Activated CD4-positive, alpha-beta memory T cell treated with anti-CD3 and anti-CD28 coated beads for 36 hours (primary cell): ENCODE measurements at regions not wholly inside any gene's neighbourhood (a gene's known extent, or its start where the extent isn't known, plus 50 kb on each side); places are given as distances from the start of the nearest gene placed in this dataset.

Experiments
- CTCF ChIA-PET: fragments of 350-600 bp; sonication (Branson Sonifier 250); formaldehyde crosslinking; loops from one replicate; lab custom pipeline; 2021; ENCODE audit warnings: antibody characterized with exemption, inconsistent platforms; lab: Charles Lee
- POLR2A ChIA-PET: fragments of 350-600 bp; sonication (Branson Sonifier 250); formaldehyde crosslinking; loops from one replicate; lab custom pipeline; 2021; ENCODE audit warnings: antibody characterized with exemption; lab: Charles Lee
- DNase-seq: peaks from one replicate; pipeline ENCODE4 v3.0.0-alpha.2; 2020
- H3K27ac Mint-ChIP-seq: one replicate; pipeline ENCODE4 v1.8.0; 2021; ENCODE audit warnings: mixed read lengths
- H3K27me3 Mint-ChIP-seq: one replicate; pipeline ENCODE4 v1.8.0; 2021; ENCODE audit warnings: mixed read lengths
- H3K36me3 Mint-ChIP-seq: one replicate; pipeline ENCODE4 v1.8.0; 2021; ENCODE audit warnings: mixed read lengths
- H3K4me1 Mint-ChIP-seq: one replicate; pipeline ENCODE4 v1.8.0; 2021; ENCODE audit warnings: low read depth, mixed read lengths
- H3K4me3 Mint-ChIP-seq: one replicate; pipeline ENCODE4 v1.8.0; 2021; ENCODE audit warnings: mild to moderate bottlenecking, mixed read lengths
- H3K9me3 Mint-ChIP-seq: one replicate; pipeline ENCODE4 v1.8.0; 2021; ENCODE audit warnings: mixed read lengths
- intact Hi-C: fragments of 100-400 bp; cut with micrococcal nuclease; formaldehyde crosslinking; loops from one replicate; pipeline ENCODE4 v1.15.1; 2023

- POLR2A ChIA-PET = no interaction called here
- intact Hi-C loops = no loop called here
Observed at GRCh38 chr6:131367206-131367873, 205.7 kb upstream of the ARG1 start.

DNA sequence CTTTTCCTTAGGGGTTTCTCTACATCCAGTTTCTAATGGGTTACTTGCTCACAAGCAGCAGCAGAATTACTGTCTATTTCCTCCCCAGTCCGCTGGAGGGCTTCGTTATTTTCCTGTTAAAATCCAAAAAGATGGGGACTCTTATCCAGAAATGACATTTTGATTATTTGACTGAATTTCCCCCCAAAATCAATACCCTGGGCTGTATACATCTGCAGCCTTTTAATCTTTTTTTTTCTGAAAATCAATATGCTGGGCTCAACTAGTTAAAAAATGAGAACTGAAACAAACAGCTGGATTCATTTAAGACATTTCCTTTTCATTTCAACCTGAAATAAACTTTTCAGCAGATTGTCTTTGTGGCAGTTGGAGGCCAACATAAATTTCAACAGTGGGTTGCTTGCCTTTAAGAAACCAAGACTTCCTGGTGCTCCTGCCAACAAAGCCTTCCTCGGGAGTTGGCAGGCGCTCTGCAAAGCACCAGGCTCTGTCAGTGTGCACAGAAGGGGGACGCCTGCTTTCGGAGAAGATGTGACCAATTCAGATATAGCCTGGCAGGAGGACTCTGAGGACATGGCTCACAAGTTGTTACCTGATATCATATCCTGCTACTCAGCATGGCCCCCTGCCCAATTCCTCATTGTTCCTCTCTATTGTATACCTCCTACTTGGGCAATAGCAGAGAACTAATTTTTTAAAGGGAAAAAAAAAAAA lies 204.7 kb upstream of the ARG1 start:
- Mint-ChIP-seq H3K9me3 (no peaks in the 10 kb centered on the region), H3K36me3 (no peaks in the 10 kb centered on the region), H3K27ac (no peak overlapping the region), H3K27me3 (no peaks in the 10 kb centered on the region), H3K4me3 (no peak overlapping the region), H3K4me1 (peaks cover 2% of the 10 kb centered on the region)
- intact Hi-C loops = no loop called here
- ChIA-PET POLR2A (no interaction called here), CTCF (interaction anchor here (0.9 kb wide), 1 partner anchor 483 kb away, joined by 4 read pairs; no protein-coding TSS in a partner anchor)
- no peak for DNase-seq

More at GRCh38 chr6:131367206-131367873, 205.7 kb upstream of the ARG1 start:
- CTCF ChIA-PET = no interaction called here
- Mint-ChIP-seq H3K9me3 (no peaks in the 10 kb centered on the region), H3K4me3 (no peak overlapping the region), H3K4me1 (peaks cover 2% of the 10 kb centered on the region), H3K27me3 (no peaks in the 10 kb centered on the region), H3K27ac (no peak overlapping the region), H3K36me3 (no peaks in the 10 kb centered on the region)
- no peak for DNase-seq

- ChIA-PET POLR2A (no interaction called here), CTCF (no interaction called here)
- intact Hi-C loops = no loop called here
- Mint-ChIP-seq H3K27me3 (no peaks in the 10 kb centered on the region), H3K36me3 (no peaks in the 10 kb centered on the region), H3K4me3 (no peak overlapping the region), H3K4me1 (no peaks in the 10 kb centered on the region), H3K9me3 (no peaks in the 10 kb centered on the region), H3K27ac (no peak overlapping the region)
- no peak for DNase-seq
Observed at GRCh38 chr6:131372535-131372934, 200.5 kb upstream of the ARG1 start.

DNA sequence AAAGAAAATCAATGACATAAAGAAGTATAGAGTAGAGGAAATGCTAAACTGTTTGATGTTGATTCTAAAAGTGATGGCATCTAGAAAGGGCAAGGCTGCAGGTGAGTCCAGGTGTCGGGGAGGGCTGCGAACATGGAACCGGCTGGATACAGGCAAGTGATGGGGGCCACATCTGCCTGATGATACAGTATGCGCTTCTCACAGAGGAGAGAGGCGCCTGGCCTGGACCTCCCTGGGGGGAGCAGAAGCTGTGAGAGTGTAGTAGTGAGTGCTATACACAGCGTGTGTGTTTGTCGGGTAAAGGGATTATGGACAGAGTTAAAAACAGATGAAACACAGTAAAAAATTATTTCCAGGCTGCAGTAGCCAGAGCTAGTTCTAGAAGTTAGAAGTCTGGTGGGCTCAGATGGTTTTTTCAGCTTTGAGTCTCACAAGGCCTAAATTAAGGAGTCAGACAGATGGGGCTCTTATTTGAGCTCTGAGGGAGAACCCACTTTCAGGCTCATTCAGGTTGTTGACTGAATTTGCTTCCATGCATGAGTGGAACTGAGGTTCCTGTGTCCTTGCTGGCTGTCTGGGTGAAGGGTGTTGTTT lies 195.8 kb upstream of the ARG1 start:
- CTCF ChIA-PET = no interaction called here
- Mint-ChIP-seq H3K27ac (no peak overlapping the region), H3K27me3 (no peaks in the 10 kb centered on the region), H3K9me3 (no peaks in the 10 kb centered on the region), H3K4me3 (no peak overlapping the region), H3K36me3 (no peaks in the 10 kb centered on the region), H3K4me1 (no peaks in the 10 kb centered on the region)
- no peak for DNase-seq
- POLR2A ChIA-PET = no interaction called here
- intact Hi-C loops = no loop called here

- no peaks in the 10 kb centered on the region for H3K4me1 Mint-ChIP-seq
- DNase-seq = no peak
- ChIA-PET CTCF (interaction anchor here (0.8 kb wide), 1 partner anchor 9 kb away, joined by 3 read pairs; no protein-coding TSS in a partner anchor), POLR2A (no interaction called here)
- intact Hi-C loops = no loop called here
- no peaks in the 10 kb centered on the region for H3K27me3 Mint-ChIP-seq
- no peaks in the 10 kb centered on the region for H3K36me3 Mint-ChIP-seq
- H3K4me3 Mint-ChIP-seq = no peak overlapping the region
- H3K27ac Mint-ChIP-seq = no peak overlapping the region
- H3K9me3 Mint-ChIP-seq = no peaks in the 10 kb centered on the region
Observed at GRCh38 chr6:131378874-131379273, 194.2 kb upstream of the ARG1 start.

DNA sequence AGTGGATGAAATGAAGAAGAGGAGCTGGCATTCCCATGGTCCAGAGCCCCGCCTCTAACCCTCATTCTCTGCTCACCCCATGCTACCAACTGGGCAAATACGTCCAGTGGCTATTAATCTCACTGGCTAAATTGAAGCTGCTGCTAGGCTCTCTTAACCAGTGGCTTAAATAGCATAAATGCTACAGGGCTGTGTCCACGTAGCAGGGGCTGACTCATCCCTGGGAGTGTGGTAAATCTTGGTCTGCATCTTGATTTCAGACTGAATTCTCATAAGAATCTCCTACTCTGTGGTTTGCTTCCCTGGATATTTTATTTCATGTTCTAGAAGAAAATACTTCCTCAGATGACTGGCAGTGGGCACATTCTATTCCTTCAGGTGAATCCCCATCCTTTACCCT lies 193.1 kb upstream of the ARG1 start:
- no peak overlapping the region for H3K27ac Mint-ChIP-seq
- H3K9me3 Mint-ChIP-seq = no peaks in the 10 kb centered on the region
- H3K36me3 Mint-ChIP-seq = no peaks in the 10 kb centered on the region
- no peaks in the 10 kb centered on the region for H3K27me3 Mint-ChIP-seq
- H3K4me3 Mint-ChIP-seq = no peak overlapping the region
- ChIA-PET POLR2A (no interaction called here), CTCF (no interaction called here)
- intact Hi-C loops = no loop called here
- DNase-seq = no peak
- no peaks in the 10 kb centered on the region for H3K4me1 Mint-ChIP-seq

GRCh38 chr6:131381052-131381708 lies 191.8 kb upstream of the ARG1 start:
- H3K27ac Mint-ChIP-seq = no peak overlapping the region
- H3K4me1 Mint-ChIP-seq = no peaks in the 10 kb centered on the region
- POLR2A ChIA-PET = no interaction called here
- H3K9me3 Mint-ChIP-seq = no peaks in the 10 kb centered on the region
- CTCF ChIA-PET = no interaction called here
- intact Hi-C loops = no loop called here
- no peak overlapping the region for H3K4me3 Mint-ChIP-seq
- no peak for DNase-seq
- no peaks in the 10 kb centered on the region for H3K27me3 Mint-ChIP-seq
- H3K36me3 Mint-ChIP-seq = no peaks in the 10 kb centered on the region

DNA sequence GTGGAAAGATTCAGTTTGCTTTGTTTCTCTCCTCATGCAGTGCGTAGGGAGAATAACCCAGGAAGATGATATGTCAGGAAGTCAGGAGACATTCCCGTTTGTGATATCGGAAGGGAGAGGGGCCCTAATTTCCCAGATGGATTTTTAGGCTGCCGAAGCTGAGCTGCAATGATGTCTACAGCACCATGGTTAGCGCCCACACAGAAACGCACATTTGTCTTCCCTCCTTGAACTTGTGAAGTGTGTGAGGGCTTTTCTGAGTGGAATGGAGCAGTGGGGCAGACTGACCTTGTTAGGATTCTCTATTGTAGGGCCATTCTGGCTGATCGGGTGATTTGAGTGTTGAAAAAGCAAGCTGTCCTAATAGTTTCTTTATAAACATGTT lies 191.3 kb upstream of the ARG1 start:
- Mint-ChIP-seq H3K4me3 (no peak overlapping the region), H3K9me3 (no peaks in the 10 kb centered on the region), H3K36me3 (no peaks in the 10 kb centered on the region), H3K4me1 (no peaks in the 10 kb centered on the region), H3K27ac (no peak overlapping the region), H3K27me3 (no peaks in the 10 kb centered on the region)
- ChIA-PET CTCF (no interaction called here), POLR2A (no interaction called here)
- intact Hi-C loops = no loop called here
- no peak for DNase-seq

GRCh38 chr6:131382631-131383030 lies 190.4 kb upstream of the ARG1 start:
- Mint-ChIP-seq H3K36me3 (no peaks in the 10 kb centered on the region), H3K27ac (no peak overlapping the region), H3K4me3 (no peak overlapping the region), H3K27me3 (no peaks in the 10 kb centered on the region), H3K9me3 (no peaks in the 10 kb centered on the region), H3K4me1 (no peaks in the 10 kb centered on the region)
- POLR2A ChIA-PET = no interaction called here
- DNase-seq = no peak
- intact Hi-C loops = no loop called here
- CTCF ChIA-PET = interaction anchor here (1.2 kb wide), 1 partner anchor 183 kb away, joined by 3 read pairs; no protein-coding TSS in a partner anchor

DNA sequence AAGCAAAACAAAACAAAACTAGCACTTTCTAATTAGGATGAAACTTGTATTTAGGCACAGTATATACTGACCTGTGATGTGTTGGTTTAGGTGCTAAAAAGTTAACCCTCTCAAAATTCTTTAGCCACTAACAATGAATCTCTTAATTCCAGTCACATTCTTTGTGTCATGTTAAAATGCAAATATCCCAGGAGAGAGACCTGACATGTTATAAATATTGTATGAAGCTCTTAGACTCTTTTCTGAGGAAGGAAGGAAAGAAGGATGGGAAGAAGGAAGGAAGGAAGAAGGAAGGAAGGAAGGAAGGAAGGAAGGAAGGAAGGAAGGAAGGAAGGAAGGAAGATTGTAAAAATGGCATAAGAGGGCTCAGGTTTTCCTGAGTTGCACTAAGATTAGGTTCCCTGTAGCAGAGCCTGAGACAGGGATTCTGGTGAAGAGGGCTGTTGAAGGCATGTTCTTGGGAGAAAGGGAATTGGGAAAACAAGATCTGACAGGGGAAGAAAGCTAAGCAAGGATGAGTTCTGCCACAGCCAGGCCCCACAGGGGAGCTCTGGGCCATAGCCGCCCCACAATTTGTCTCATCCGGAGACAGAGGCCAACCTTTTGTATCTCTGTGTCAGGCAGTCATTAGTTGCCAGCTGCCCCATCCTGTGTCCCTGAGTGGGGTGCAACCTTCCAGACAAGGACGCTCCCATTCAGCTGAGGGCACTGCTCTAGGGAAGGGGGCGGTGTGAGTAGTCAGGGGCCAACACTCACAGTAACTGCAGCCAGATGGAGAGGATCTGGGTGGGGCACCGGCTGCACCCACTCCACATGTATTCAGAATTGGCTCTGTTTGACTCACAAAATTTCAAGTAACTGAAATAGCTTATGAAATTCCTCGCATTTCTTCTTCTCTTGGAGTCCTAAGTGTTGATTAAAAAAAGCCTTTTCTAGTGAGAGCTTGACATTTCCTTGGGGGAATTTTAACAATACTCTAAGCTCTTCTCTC lies 189.3 kb upstream of the ARG1 start:
- DNase-seq = no peak
- Mint-ChIP-seq H3K9me3 (no peaks in the 10 kb centered on the region), H3K27me3 (no peaks in the 10 kb centered on the region), H3K4me1 (no peaks in the 10 kb centered on the region), H3K36me3 (no peaks in the 10 kb centered on the region), H3K4me3 (no peak overlapping the region), H3K27ac (no peak overlapping the region)
- ChIA-PET POLR2A (no interaction called here), CTCF (interaction anchor here (1.2 kb wide), 1 partner anchor 184 kb away, joined by 3 read pairs; no protein-coding TSS in a partner anchor)
- intact Hi-C loops = no loop called here

DNA sequence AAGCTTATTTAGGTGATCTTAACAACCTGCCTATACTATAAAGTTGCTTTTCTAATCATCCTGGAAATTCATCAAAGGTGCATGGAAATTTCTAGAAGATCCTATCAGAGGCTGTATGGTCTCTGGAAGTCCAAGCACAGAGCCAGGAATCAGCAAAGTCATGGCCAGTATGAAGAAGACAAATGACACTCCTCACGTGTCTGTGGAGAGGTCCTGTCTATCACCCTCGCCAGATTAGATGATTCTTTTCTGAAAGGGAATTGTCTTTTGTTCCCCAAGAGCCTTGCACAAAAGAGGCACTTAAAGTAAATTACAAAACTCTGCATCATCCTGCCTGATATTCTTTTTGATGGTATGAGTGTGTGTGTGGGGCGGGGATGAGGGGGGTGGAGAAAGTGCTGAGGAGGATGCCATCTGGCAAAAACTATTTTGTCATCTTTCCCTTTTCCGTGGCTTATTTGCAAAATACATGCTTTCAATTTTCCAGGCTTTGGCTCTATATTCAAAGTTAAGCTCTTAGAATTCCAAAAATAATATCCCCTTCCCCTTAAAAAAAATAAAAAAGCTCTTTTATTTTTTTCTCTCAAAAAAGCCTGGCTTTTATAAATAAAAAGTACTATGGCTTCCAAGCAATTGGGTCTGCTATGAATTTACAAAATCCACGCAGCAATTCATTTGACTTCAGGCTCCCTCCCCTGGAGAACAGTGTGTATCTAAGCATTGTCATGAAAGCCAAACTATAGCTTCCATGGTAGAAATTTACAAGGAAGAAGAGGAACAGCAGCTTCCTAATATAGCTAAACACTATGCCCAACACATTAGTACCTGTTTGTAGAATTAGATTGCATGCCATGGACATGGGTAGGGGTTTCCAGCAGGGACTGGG lies 185.2 kb upstream of the ARG1 start:
- POLR2A ChIA-PET = no interaction called here
- Mint-ChIP-seq H3K4me1 (no peaks in the 10 kb centered on the region), H3K27ac (no peak overlapping the region), H3K36me3 (peaks cover 2% of the 10 kb centered on the region), H3K4me3 (no peak overlapping the region), H3K27me3 (no peaks in the 10 kb centered on the region), H3K9me3 (no peaks in the 10 kb centered on the region)
- CTCF ChIA-PET = no interaction called here
- DNase-seq = no peak
- intact Hi-C loops = no loop called here
